GM12878 (cell line): ENCODE measurements at regions not wholly inside any gene's neighbourhood (a gene's known extent, or its start where the extent isn't known, plus 50 kb on each side); places are given as distances from the start of the nearest gene placed in this dataset.

ENCODE experiments used
- ATAC-seq: fragments of 200-7000 bp; cut with Tn5 transposase; 3 replicates; pipeline ENCODE4 v1.9.1; 2020; ENCODE audit warnings: mild to moderate bottlenecking, moderate library complexity
- BruUV-seq: library from RNA; stranded (reverse); fragments of 400-500 nt; replicated peaks from 2 replicates; lab custom pipeline; 2021; lab: Mats Ljungman, UMichigan
- CTCF ChIA-PET: fragments of 300-600 bp; sonication (Branson Sonifier 250); formaldehyde crosslinking; extraction: SDS; loops from one replicate; lab custom pipeline; 2021; ENCODE audit warnings: inconsistent platforms; lab: Yijun Ruan, JAX
- POLR2A ChIA-PET: fragments of 350-600 bp; formaldehyde crosslinking; extraction: SDS; loops from one replicate; lab custom pipeline; 2021; ENCODE audit warnings: inconsistent platforms; lab: Charles Lee
- RAD21 ChIA-PET: fragments of 300-600 bp; sonication (Branson Sonifier 250); formaldehyde crosslinking; loops from one replicate; lab custom pipeline; 2023; ENCODE audit warnings: antibody characterized with exemption; ENCODE audit not compliant: unreplicated experiment; lab: Charles Lee
- SMC1A ChIA-PET: fragments of 300-600 bp; sonication (Branson Sonifier 250); formaldehyde crosslinking; loops from one replicate; lab custom pipeline; 2023; ENCODE audit not compliant: unreplicated experiment, uncharacterized antibody; lab: Charles Lee
- DNase-seq: peaks from one replicate; pipeline ENCODE4 v3.0.0-alpha.2; 2011; ENCODE audit warnings: low read depth, low spot score
- FAIRE-seq: peaks from 3 replicates; lab custom pipeline; 2011; peaks lifted over from hg19 to GRCh38; lab: Jason Lieb, UNC
- H2AFZ ChIP-seq: 2 replicates; pipeline ENCODE4 v1.6.0; 2011; ENCODE audit warnings: low read depth, low read length, control low read depth; ENCODE audit not compliant: control insufficient read depth
- H3K27ac ChIP-seq: 2 replicates; pipeline ENCODE4 v1.5.1; 2011; ENCODE audit warnings: control low read depth; ENCODE audit not compliant: control insufficient read depth, insufficient read depth
- H3K27me3 ChIP-seq, 2 experiments: replicated peaks in 1 of 2; 2 replicates each; pipeline versions ENCODE4 v1.6.0 to v1.6.1; 2011; ENCODE audit warnings: low read length in 1 of 2; ENCODE audit not compliant: control insufficient read depth in 2 of 2, insufficient read depth in 2 of 2
- H3K36me3 ChIP-seq, 2 experiments: 2 replicates each; pipeline ENCODE4 v1.5.1; 2011; ENCODE audit warnings: low read length in 1 of 2; ENCODE audit not compliant: control insufficient read depth in 2 of 2, insufficient read depth in 2 of 2
- H3K4me1 ChIP-seq: 2 replicates; pipeline ENCODE4 v1.6.1; 2011; ENCODE audit warnings: mild to moderate bottlenecking, low read length, moderate library complexity, mixed read lengths; ENCODE audit not compliant: control insufficient read depth, insufficient read depth
- H3K4me2 ChIP-seq: 2 replicates; pipeline ENCODE4 v1.6.0; 2011; ENCODE audit warnings: control low read depth; ENCODE audit not compliant: control insufficient read depth, insufficient read depth
- H3K4me3 ChIP-seq: fragments of 200-600 bp; sonication (generic); 2 replicates; pipeline ENCODE4 v1.5.1; 2016
- H3K79me2 ChIP-seq: 2 replicates; pipeline ENCODE4 v1.6.0; 2011; ENCODE audit warnings: low read length; ENCODE audit not compliant: control insufficient read depth, insufficient read depth
- H3K9ac ChIP-seq: 2 replicates; pipeline ENCODE4 v1.8.0; 2011; ENCODE audit warnings: low read length, control low read depth, mixed read lengths; ENCODE audit not compliant: control insufficient read depth, insufficient read depth
- H3K9me3 ChIP-seq: replicated peaks from 3 replicates; pipeline ENCODE4 v1.5.1; 2011; ENCODE audit warnings: mild to moderate bottlenecking, low read length; ENCODE audit not compliant: control insufficient read depth, insufficient read depth
- H4K20me1 ChIP-seq: 2 replicates; pipeline ENCODE4 v1.6.0; 2011; ENCODE audit not compliant: control insufficient read depth, insufficient read depth
- ATF3 ChIP-seq: IDR thresholded peaks from 2 replicates; pipeline ENCODE4 v1.6.1; 2011; ENCODE audit warnings: low read depth, mild to moderate bottlenecking, low read length, moderate library complexity, borderline replicate concordance; ENCODE audit errors: extremely low read depth
- E4F1 ChIP-seq: fragments of 450-650 bp; IDR thresholded peaks from 2 replicates; pipeline ENCODE4 v1.6.1; 2018; ENCODE audit warnings: borderline replicate concordance, mild to moderate bottlenecking; ENCODE audit not compliant: partially characterized antibody
- GABPA ChIP-seq: IDR thresholded peaks from 2 replicates; pipeline ENCODE4 v1.6.1; 2014; ENCODE audit warnings: antibody characterized with exemption, low read depth, mild to moderate bottlenecking, inconsistent platforms
- RUNX3 ChIP-seq: IDR thresholded peaks from 2 replicates; pipeline ENCODE4 v1.6.1; 2012; ENCODE audit warnings: low read length, inconsistent platforms
- SIN3A ChIP-seq: IDR thresholded peaks from 2 replicates; pipeline ENCODE4 v1.6.1; 2012; ENCODE audit warnings: low read depth, low read length, improper control_type of control experiment
- SPI1 ChIP-seq: IDR thresholded peaks from 2 replicates; pipeline ENCODE4 v1.6.1; 2011; ENCODE audit warnings: low read depth, mild to moderate bottlenecking, low read length, moderate library complexity, borderline replicate concordance; ENCODE audit not compliant: insufficient read depth
- TCF3 ChIP-seq: IDR thresholded peaks from 2 replicates; pipeline ENCODE4 v1.6.1; 2012; ENCODE audit warnings: low read depth, mild to moderate bottlenecking, low read length, borderline replicate concordance; ENCODE audit not compliant: insufficient read depth
- WRNIP1 ChIP-seq: IDR thresholded peaks from 2 replicates; pipeline ENCODE4 v1.6.1; 2011; ENCODE audit warnings: low read depth, low read length, improper control_type of control experiment, borderline replicate concordance
- WGBS: methylation state at CpG from one replicate; pipeline ENCODE4 v1.1.6; 2016; ENCODE audit warnings: low lambda C conversion rate; ENCODE audit not compliant: insufficient replicate concordance, insufficient coverage; ENCODE audit errors: missing lambda C conversion rate; 5-methylcytosine and 5-hydroxymethylcytosine counted together
- in situ Hi-C: fragments of 300-500 bp; cut with MboI; formaldehyde crosslinking; loops from 9 replicates; pipeline ENCODE4 v1.14.3; 2018; ENCODE audit warnings: mixed read lengths
- intact Hi-C: fragments of 100-400 bp; cut with micrococcal nuclease; formaldehyde crosslinking; loops from one replicate; pipeline ENCODE4 v1.14.2; 2022; ENCODE audit not compliant: unreplicated experiment
- TF ChIP-seq, protein P1 (sequence below): IDR thresholded peaks from 2 replicates; pipeline ENCODE4 v1.6.1; 2012; ENCODE audit warnings: low read length, inconsistent platforms

DNA sequence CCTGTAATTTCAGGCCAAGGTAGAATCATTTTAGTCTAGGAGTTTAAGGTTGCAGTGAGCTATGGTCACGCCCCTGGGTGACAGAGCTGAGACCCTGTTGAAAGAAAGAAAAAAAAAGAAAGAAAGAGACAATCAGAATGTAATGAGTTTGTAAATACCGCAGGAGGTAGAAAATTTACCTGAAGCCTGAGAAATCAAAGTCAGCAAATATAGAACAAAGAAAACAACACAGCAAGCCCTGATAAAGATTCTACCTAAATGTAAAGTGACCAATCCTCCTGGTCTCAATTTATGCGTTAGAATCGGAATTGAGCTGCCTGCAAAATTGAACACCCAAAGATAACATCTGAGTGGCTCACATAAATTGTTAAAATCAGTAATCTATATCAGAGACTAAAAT lies 146.5 kb upstream of the ZNF184 start:
- ATAC-seq (no peak), FAIRE-seq (no peak)
- Histone ChIP-seq H3K9ac (no peak overlapping the region), H3K4me1 (peaks cover under 1% of the 10 kb centered on the region), H3K4me3 (no peak overlapping the region), H3K79me2 (no peaks in the 10 kb centered on the region)
- intact Hi-C loops = no loop called here
- no peak for TF ChIP-seq WRNIP1
- no peak for TF ChIP-seq E4F1
- TF ChIP-seq RUNX3 = no peak
- TF ChIP-seq, protein P1, sequence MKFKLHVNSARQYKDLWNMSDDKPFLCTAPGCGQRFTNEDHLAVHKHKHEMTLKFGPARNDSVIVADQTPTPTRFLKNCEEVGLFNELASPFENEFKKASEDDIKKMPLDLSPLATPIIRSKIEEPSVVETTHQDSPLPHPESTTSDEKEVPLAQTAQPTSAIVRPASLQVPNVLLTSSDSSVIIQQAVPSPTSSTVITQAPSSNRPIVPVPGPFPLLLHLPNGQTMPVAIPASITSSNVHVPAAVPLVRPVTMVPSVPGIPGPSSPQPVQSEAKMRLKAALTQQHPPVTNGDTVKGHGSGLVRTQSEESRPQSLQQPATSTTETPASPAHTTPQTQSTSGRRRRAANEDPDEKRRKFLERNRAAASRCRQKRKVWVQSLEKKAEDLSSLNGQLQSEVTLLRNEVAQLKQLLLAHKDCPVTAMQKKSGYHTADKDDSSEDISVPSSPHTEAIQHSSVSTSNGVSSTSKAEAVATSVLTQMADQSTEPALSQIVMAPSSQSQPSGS = no peak
- no peak for TF ChIP-seq SPI1
- TF ChIP-seq TCF3 = no peak
- no peak for TF ChIP-seq ATF3
- no peak for TF ChIP-seq GABPA
- TF ChIP-seq SIN3A = no peak
- TF ChIP-seq, all 136 proteins: peak for 0
- H4K20me1 ChIP-seq = no peaks in the 10 kb centered on the region
- POLR2A ChIA-PET = no interaction called here
- CTCF ChIA-PET = interaction anchor here (0.7 to 3.5 kb wide), 4 partner anchors 10 to 307 kb away, joined by 3 to 16 read pairs (median 9); partner anchors contain the start of gene POM121L2
- H3K27ac ChIP-seq = no peak overlapping the region
- SMC1A ChIA-PET = interaction anchor here (0.6 to 1.1 kb wide), 2 partner anchors 8 to 30 kb away, joined by 3 read pairs; no protein-coding TSS in a partner anchor
- no TSS peak for BruUV-seq
- RAD21 ChIA-PET = interaction anchor here (1.2 kb wide), 1 partner anchor 68 kb away, joined by 3 read pairs; no protein-coding TSS in a partner anchor
- H3K9me3 ChIP-seq = no peaks in the 10 kb centered on the region
- no peaks in the 10 kb centered on the region for H3K36me3 ChIP-seq
- H3K4me2 ChIP-seq = no peak overlapping the region
- DNase-seq = no peak
- no peaks in the 10 kb centered on the region for H3K27me3 ChIP-seq
- in situ Hi-C loops = no loop called here
- H2AFZ ChIP-seq = no peak overlapping the region
- WGBS = 44% methylated on average over 4 of the region's 4 CpGs
